ENCODE measurements at regions not wholly inside any gene's neighbourhood (a gene's known extent, or its start where the extent isn't known, plus 50 kb on each side); places are given as distances from the start of the nearest gene placed in this dataset.

DNA sequence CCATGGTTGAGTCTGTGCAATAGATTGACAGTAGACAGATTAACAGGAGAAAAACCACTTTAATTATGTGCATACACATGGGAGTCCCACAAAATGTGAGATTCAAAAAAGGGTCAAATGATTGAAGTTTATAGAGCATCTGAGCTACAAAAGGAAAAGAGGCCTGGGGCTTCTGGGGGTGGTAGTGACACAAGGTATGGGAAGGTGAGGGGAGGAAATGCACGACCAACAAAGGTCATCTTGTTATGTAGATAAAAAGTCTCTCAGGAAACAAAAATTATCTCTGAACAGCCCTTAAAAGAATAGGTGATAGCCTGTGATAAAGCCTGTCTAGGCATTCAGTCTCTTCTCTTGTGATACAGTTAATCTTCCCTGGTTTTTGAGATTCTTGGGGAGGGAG, 141.7 kb downstream of the SEC23IP start:
- Histone ChIP-seq H3K9me3 (ENCODE audit: control insufficient read depth, low read length) (peaks cover 34% of the 10 kb centered on the region), H3K36me3 (ENCODE audit: control insufficient read depth, insufficient read depth, low read length) (no peaks in the 10 kb centered on the region), H3K27ac (ENCODE audit: low read depth, low read length) (no peak overlapping the region), H3K27me3 (ENCODE audit: control insufficient read depth, insufficient read depth, low read length, poor library complexity, severe bottlenecking) (no peaks in the 10 kb centered on the region), H3K9ac (ENCODE audit: extremely low read depth, low read length, poor library complexity, severe bottlenecking) (no peak overlapping the region), H3K4me1 (ENCODE audit: control insufficient read depth, insufficient read depth, low read length) (no peaks in the 10 kb centered on the region), H3K4me3 (ENCODE audit: low read length) (peak overlapping the region; percentile 51)
- no peak for DNase-seq
- Mint-ChIP-seq H3K4me1 (no peaks in the 10 kb centered on the region), H3K36me3 (ENCODE audit: low read depth) (no peaks in the 10 kb centered on the region), H3K4me3 (no peak overlapping the region), H3K27me3 (ENCODE audit: insufficient read depth) (no peaks in the 10 kb centered on the region), H3K27ac (no peak overlapping the region), H3K9me3 (peaks cover 13% of the 10 kb centered on the region)
- TF ChIP-seq, protein P1, sequence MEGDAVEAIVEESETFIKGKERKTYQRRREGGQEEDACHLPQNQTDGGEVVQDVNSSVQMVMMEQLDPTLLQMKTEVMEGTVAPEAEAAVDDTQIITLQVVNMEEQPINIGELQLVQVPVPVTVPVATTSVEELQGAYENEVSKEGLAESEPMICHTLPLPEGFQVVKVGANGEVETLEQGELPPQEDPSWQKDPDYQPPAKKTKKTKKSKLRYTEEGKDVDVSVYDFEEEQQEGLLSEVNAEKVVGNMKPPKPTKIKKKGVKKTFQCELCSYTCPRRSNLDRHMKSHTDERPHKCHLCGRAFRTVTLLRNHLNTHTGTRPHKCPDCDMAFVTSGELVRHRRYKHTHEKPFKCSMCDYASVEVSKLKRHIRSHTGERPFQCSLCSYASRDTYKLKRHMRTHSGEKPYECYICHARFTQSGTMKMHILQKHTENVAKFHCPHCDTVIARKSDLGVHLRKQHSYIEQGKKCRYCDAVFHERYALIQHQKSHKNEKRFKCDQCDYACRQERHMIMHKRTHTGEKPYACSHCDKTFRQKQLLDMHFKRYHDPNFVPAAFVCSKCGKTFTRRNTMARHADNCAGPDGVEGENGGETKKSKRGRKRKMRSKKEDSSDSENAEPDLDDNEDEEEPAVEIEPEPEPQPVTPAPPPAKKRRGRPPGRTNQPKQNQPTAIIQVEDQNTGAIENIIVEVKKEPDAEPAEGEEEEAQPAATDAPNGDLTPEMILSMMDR (conservative IDR thresholded peaks at IDR 0.05): no peak
- 60% methylated on average over 1 of the region's 1 CpG; no CpG with 5 or more reads in 1 of the 2 experiments for WGBS, 2 experiments (ENCODE audit: insufficient coverage in 1 of 2, insufficient read length in 1 of 2)

DNA sequence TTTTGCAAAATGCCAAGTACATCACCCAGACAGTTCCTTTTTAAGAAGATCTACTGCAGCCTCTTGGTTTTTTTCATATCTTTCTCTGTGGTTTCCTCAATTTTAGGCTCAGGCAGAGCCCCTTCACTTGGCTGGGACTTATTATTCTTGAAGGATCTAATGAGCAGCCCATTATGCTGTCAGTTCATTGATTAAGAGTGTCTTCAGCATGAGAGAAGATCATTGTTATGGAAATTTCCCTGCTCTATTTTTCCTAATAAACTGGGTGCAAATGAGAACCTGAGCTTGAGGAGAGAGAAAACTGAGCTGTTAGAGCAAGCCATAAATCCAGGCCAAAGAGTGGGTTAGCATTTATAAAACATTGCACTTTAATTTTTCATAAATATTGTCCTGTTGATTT, 146.5 kb downstream of the SEC23IP start:
- Histone ChIP-seq H3K9ac (ENCODE audit: extremely low read depth, low read length, poor library complexity, severe bottlenecking) (no peak overlapping the region), H3K27ac (ENCODE audit: low read depth, low read length) (no peak overlapping the region), H3K27me3 (ENCODE audit: control insufficient read depth, insufficient read depth, low read length, poor library complexity, severe bottlenecking) (no peaks in the 10 kb centered on the region), H3K9me3 (ENCODE audit: control insufficient read depth, low read length) (peaks cover 22% of the 10 kb centered on the region), H3K4me3 (ENCODE audit: low read length) (no peak overlapping the region), H3K36me3 (ENCODE audit: control insufficient read depth, insufficient read depth, low read length) (no peaks in the 10 kb centered on the region), H3K4me1 (ENCODE audit: control insufficient read depth, insufficient read depth, low read length) (peaks cover 5% of the 10 kb centered on the region)
- Mint-ChIP-seq H3K4me3 (no peak overlapping the region), H3K9me3 (peaks cover 8% of the 10 kb centered on the region), H3K36me3 (ENCODE audit: low read depth) (no peaks in the 10 kb centered on the region), H3K27me3 (ENCODE audit: insufficient read depth) (no peaks in the 10 kb centered on the region), H3K4me1 (peaks cover 5% of the 10 kb centered on the region), H3K27ac (no peak overlapping the region)
- TF ChIP-seq, protein P1 (conservative IDR thresholded peaks at IDR 0.05): no peak
- no peak for DNase-seq

DNA sequence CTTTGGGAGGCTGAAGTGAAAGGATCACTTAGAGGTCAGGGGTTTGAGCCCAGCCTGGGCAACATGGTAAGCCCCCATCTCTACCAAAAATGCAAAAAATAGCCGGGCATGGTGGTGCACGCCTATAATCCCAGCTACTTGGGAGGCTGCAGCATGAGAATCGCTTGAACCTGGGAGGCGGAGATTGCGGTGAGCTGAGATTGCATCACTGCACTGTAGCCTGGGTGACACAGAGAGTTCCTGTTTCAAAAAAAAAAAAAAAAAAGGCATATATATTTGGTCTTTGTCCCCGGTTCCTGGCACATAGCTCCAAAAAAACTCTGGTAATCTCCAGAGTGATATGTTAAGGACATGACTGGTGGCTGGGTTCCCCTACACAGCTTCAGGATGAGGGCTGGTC, 147.3 kb downstream of the SEC23IP start:
- Mint-ChIP-seq H3K4me1 (peaks cover 5% of the 10 kb centered on the region), H3K36me3 (ENCODE audit: low read depth) (no peaks in the 10 kb centered on the region), H3K9me3 (no peaks in the 10 kb centered on the region), H3K27ac (no peak overlapping the region), H3K4me3 (no peak overlapping the region), H3K27me3 (ENCODE audit: insufficient read depth) (no peaks in the 10 kb centered on the region)
- Histone ChIP-seq H3K9me3 (ENCODE audit: control insufficient read depth, low read length) (peaks cover 15% of the 10 kb centered on the region), H3K27me3 (ENCODE audit: control insufficient read depth, insufficient read depth, low read length, poor library complexity, severe bottlenecking) (no peaks in the 10 kb centered on the region), H3K4me3 (ENCODE audit: low read length) (no peak overlapping the region), H3K36me3 (ENCODE audit: control insufficient read depth, insufficient read depth, low read length) (no peaks in the 10 kb centered on the region), H3K4me1 (ENCODE audit: control insufficient read depth, insufficient read depth, low read length) (peaks cover 5% of the 10 kb centered on the region), H3K27ac (ENCODE audit: low read depth, low read length) (no peak overlapping the region), H3K9ac (ENCODE audit: extremely low read depth, low read length, poor library complexity, severe bottlenecking) (no peak overlapping the region)
- no peak for DNase-seq
- TF ChIP-seq, protein P1 (conservative IDR thresholded peaks at IDR 0.05): no peak
- WGBS, 2 experiments (ENCODE audit: insufficient coverage in 1 of 2, insufficient read length in 1 of 2): 95 to 100% methylated on average over 5 to 6 of the region's 6 CpGs
